Keratinocyte (primary cell): ENCODE measurements at regions not wholly inside any gene's neighbourhood (a gene's known extent, or its start where the extent isn't known, plus 50 kb on each side); places are given as distances from the start of the nearest gene placed in this dataset.

ENCODE experiments used
- EZH2 ChIP-seq: IDR thresholded peaks from one replicate; pipeline ENCODE4 v1.6.1; 2012; ENCODE audit warnings: inconsistent platforms, mild to moderate bottlenecking, low read length, moderate library complexity
- TF ChIP-seq, protein P1 (sequence below), 3 experiments: IDR thresholded peaks in 1 of 3; conservative IDR thresholded peaks in 1 of 3; optimal IDR thresholded peaks in 1 of 3; 2 replicates in 2 of 3; 3 replicates in 1 of 3; pipeline versions ENCODE3 to v1.5.1; 2011; ENCODE audit warnings: low read length in 3 of 3, mild to moderate bottlenecking in 3 of 3, moderate library complexity in 2 of 3, control low read depth in 1 of 3, inconsistent platforms in 1 of 3; ENCODE audit not compliant: insufficient read depth in 2 of 3; ENCODE audit errors: extremely low read depth in 1 of 3

DNA sequence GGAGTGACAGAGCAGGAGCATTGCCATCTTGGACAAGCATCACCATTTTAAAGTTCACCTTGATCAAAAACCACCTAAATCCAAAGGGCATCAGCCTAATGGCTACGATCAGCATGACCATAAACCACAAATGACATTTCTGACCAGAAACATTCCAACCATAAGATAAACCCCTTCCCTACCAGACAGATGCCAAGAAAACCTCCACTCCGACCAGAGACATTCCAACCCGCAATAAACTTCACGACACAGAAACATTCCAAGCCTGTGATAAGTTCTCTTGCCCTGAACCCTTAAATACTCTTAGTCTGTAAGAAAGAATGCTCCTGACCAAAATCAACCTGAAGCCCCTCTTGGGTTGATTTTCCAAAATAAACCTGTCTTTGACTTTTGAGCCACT, 606.9 kb downstream of the POM121L12 start:
- TF ChIP-seq, protein P1, sequence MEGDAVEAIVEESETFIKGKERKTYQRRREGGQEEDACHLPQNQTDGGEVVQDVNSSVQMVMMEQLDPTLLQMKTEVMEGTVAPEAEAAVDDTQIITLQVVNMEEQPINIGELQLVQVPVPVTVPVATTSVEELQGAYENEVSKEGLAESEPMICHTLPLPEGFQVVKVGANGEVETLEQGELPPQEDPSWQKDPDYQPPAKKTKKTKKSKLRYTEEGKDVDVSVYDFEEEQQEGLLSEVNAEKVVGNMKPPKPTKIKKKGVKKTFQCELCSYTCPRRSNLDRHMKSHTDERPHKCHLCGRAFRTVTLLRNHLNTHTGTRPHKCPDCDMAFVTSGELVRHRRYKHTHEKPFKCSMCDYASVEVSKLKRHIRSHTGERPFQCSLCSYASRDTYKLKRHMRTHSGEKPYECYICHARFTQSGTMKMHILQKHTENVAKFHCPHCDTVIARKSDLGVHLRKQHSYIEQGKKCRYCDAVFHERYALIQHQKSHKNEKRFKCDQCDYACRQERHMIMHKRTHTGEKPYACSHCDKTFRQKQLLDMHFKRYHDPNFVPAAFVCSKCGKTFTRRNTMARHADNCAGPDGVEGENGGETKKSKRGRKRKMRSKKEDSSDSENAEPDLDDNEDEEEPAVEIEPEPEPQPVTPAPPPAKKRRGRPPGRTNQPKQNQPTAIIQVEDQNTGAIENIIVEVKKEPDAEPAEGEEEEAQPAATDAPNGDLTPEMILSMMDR (optimal IDR thresholded peaks at IDR 0.05 in 1 of 3, IDR thresholded peaks at IDR 0.05 in 1 of 3, conservative IDR thresholded peaks at IDR 0.05 in 1 of 3; ENCODE audit: extremely low read depth in 1 of 3, insufficient read depth in 2 of 3, low read length in 3 of 3) = no peak
- no peak for TF ChIP-seq EZH2
